WTC11 (cell line): ENCODE measurements at regions not wholly inside any gene's neighbourhood (a gene's known extent, or its start where the extent isn't known, plus 50 kb on each side); places are given as distances from the start of the nearest gene placed in this dataset.

ENCODE experiments used
- CTCF ChIP-seq: fragments of 200-600 bp; IDR thresholded peaks from 2 replicates; pipeline ENCODE4 v1.8.0; 2022; ENCODE audit warnings: antibody characterized with exemption
- ERG ChIP-seq: fragments of 250-450 bp; sonication (Bioruptor Pico); IDR thresholded peaks from 2 replicates; pipeline ENCODE4 v1.8.0; 2021; ENCODE audit warnings: mild to moderate bottlenecking
- TCF7 ChIP-seq: sonication (generic); formaldehyde crosslinking; IDR thresholded peaks from 2 replicates; pipeline ENCODE4 v1.8.0; 2022; ENCODE audit warnings: mild to moderate bottlenecking, low read depth, missing genetic modification reagents, moderate library complexity
- USF2 ChIP-seq: sonication (generic); formaldehyde crosslinking; IDR thresholded peaks from 2 replicates; pipeline ENCODE4 v1.8.1; 2023; ENCODE audit warnings: mild to moderate bottlenecking, missing genetic modification reagents, moderate library complexity
- ZBTB21 ChIP-seq: sonication (generic); formaldehyde crosslinking; IDR thresholded peaks from 2 replicates; pipeline ENCODE4 v1.8.1; 2023; ENCODE audit warnings: mild to moderate bottlenecking, missing genetic modification reagents, borderline replicate concordance
- ZNF317 ChIP-seq: sonication (generic); formaldehyde crosslinking; IDR thresholded peaks from 2 replicates; pipeline ENCODE4 v1.8.1; 2023; ENCODE audit warnings: low read depth, mild to moderate bottlenecking, moderate library complexity, missing genetic modification reagents, borderline replicate concordance
- TF ChIP-seq, protein P1 (sequence below): sonication (generic); formaldehyde crosslinking; IDR thresholded peaks from 2 replicates; pipeline ENCODE4 v1.8.1; 2022; ENCODE audit warnings: mild to moderate bottlenecking, missing genetic modification reagents, moderate library complexity, borderline replicate concordance
- TF ChIP-seq, protein P2 (sequence below): sonication (generic); formaldehyde crosslinking; IDR thresholded peaks from 2 replicates; pipeline ENCODE4 v1.8.1; 2022; ENCODE audit warnings: missing genetic modification reagents, borderline replicate concordance

DNA sequence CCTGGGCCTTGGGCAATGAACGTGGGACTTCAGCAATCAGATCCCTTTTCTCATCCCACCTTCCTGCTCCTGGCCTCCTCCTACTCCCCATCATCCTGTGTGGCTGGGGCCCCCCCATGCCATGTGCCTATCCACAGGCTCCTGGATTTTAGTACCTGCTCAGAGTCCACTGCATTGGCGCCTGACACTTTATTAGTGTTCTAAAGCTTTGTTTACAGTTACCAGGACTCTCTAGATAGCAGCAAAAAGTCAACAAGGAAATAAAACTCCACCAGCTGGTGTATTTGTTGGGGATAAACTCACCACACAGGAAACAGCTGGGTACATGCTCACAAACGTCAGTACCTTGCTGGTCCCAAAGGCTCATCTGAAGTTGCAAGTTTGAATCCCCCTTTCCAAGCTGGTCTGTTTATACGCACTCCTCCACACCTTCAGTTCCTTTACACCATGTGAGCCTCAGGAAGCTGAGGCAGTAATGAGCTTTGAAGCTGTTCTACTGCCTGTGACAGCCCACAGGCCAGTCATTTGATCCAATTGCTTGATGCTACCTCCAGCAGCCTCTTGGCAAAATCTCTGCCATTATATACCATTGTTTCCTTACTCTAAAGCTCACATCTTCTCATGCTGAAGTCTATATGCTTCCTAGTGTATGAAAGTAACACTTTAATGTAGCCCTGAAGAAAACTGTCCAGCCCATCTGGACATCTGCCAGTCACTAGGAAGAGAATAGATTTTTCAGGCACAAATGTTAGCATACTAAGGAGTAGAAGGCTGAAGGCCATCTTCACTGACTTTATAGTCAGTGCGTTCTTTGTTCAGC is 76.6 kb downstream of the ANKEF1 start:
- TF ChIP-seq TCF7, result no peak
- TF ChIP-seq, protein P1, sequence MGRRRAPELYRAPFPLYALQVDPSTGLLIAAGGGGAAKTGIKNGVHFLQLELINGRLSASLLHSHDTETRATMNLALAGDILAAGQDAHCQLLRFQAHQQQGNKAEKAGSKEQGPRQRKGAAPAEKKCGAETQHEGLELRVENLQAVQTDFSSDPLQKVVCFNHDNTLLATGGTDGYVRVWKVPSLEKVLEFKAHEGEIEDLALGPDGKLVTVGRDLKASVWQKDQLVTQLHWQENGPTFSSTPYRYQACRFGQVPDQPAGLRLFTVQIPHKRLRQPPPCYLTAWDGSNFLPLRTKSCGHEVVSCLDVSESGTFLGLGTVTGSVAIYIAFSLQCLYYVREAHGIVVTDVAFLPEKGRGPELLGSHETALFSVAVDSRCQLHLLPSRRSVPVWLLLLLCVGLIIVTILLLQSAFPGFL (CRISPR knock-in tag), result no peak
- no peak for TF ChIP-seq CTCF
- TF ChIP-seq, protein P2, sequence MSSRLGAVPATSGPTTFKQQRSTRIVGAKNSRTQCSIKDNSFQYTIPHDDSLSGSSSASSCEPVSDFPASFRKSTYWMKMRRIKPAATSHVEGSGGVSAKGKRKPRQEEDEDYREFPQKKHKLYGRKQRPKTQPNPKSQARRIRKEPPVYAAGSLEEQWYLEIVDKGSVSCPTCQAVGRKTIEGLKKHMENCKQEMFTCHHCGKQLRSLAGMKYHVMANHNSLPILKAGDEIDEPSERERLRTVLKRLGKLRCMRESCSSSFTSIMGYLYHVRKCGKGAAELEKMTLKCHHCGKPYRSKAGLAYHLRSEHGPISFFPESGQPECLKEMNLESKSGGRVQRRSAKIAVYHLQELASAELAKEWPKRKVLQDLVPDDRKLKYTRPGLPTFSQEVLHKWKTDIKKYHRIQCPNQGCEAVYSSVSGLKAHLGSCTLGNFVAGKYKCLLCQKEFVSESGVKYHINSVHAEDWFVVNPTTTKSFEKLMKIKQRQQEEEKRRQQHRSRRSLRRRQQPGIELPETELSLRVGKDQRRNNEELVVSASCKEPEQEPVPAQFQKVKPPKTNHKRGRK, result no peak
- TF ChIP-seq ZBTB21 (CRISPR knock-in tag), result no peak
- TF ChIP-seq ERG (CRISPR knock-in tag), result no peak
- no peak for TF ChIP-seq USF2 (CRISPR knock-in tag)
- no peak for TF ChIP-seq ZNF317 (CRISPR knock-in tag)
